MM.1S (cell line): ENCODE measurements at regions not wholly inside any gene's neighbourhood (a gene's known extent, or its start where the extent isn't known, plus 50 kb on each side); places are given as distances from the start of the nearest gene placed in this dataset.

ENCODE experiments used
- DNase-seq: peaks from one replicate; pipeline ENCODE4 v3.0.0-alpha.2; 2015
- H2AFZ ChIP-seq: fragments of 300-600 bp; sonication (generic); 2 replicates; pipeline ENCODE4 v1.6.0; 2016; ENCODE audit warnings: antibody characterized with exemption, low read length
- H3F3A ChIP-seq: fragments of 300-600 bp; sonication (generic); 2 replicates; pipeline ENCODE4 v1.6.1; 2016; ENCODE audit warnings: mild to moderate bottlenecking, antibody characterized with exemption, low read length, moderate library complexity, mixed read lengths; ENCODE audit not compliant: insufficient read depth
- H3K27ac ChIP-seq: fragments of 300-600 bp; sonication (generic); 2 replicates; pipeline ENCODE4 v1.5.1; 2016; ENCODE audit warnings: mild to moderate bottlenecking, low read length
- H3K27me3 ChIP-seq: fragments of 300-600 bp; sonication (generic); replicated peaks from 2 replicates; pipeline ENCODE4 v1.6.0; 2016; ENCODE audit warnings: low read length; ENCODE audit not compliant: insufficient read depth
- H3K36me3 ChIP-seq: fragments of 300-600 bp; sonication (generic); replicated peaks from 2 replicates; pipeline ENCODE4 v1.6.1; 2016; ENCODE audit warnings: mild to moderate bottlenecking, low read length, mixed read lengths; ENCODE audit not compliant: insufficient read depth
- H3K4me1 ChIP-seq: fragments of 300-600 bp; sonication (generic); 2 replicates; pipeline ENCODE4 v1.6.1; 2016; ENCODE audit warnings: low read length, mixed read lengths
- H3K4me2 ChIP-seq: fragments of 300-600 bp; sonication (generic); 2 replicates; pipeline ENCODE4 v1.6.0; 2016; ENCODE audit warnings: low read depth, low read length
- H3K4me3 ChIP-seq: fragments of 300-600 bp; sonication (generic); 2 replicates; pipeline ENCODE4 v1.5.1; 2016; ENCODE audit warnings: low read length, mixed read lengths
- H3K79me2 ChIP-seq: fragments of 300-600 bp; sonication (generic); 2 replicates; pipeline ENCODE4 v1.6.1; 2016; ENCODE audit warnings: mixed run types, low read length, mixed read lengths
- H3K9ac ChIP-seq: fragments of 300-600 bp; sonication (generic); 2 replicates; pipeline ENCODE4 v1.6.1; 2016; ENCODE audit warnings: low read length, mixed read lengths
- H3K9me2 ChIP-seq: fragments of 300-600 bp; sonication (generic); replicated peaks from 2 replicates; pipeline ENCODE4 v1.6.1; 2016; ENCODE audit warnings: mild to moderate bottlenecking, low read length, mixed read lengths; ENCODE audit not compliant: insufficient read depth
- H3K9me3 ChIP-seq: fragments of 300-600 bp; sonication (generic); replicated peaks from 2 replicates; pipeline ENCODE4 v1.6.1; 2016; ENCODE audit warnings: mild to moderate bottlenecking, low read length, mixed read lengths; ENCODE audit not compliant: insufficient read depth
- H4K20me1 ChIP-seq: fragments of 300-600 bp; sonication (generic); 2 replicates; pipeline ENCODE4 v1.6.1; 2016; ENCODE audit warnings: mild to moderate bottlenecking, low read length, moderate library complexity, mixed read lengths; ENCODE audit not compliant: insufficient read depth
- EZH2 ChIP-seq: fragments of 300-600 bp; sonication (generic); optimal IDR thresholded peaks from 2 replicates; pipeline ENCODE3; 2017; ENCODE audit warnings: low read depth, mild to moderate bottlenecking, antibody characterized with exemption, low read length, mixed read lengths
- EZH2phosphoT487 ChIP-seq: fragments of 300-600 bp; sonication (generic); IDR thresholded peaks from 2 replicates; pipeline ENCODE4 v1.6.1; 2018; ENCODE audit warnings: antibody characterized with exemption, low read length
- TF ChIP-seq, protein P1 (sequence below): fragments of 300-600 bp; sonication (generic); IDR thresholded peaks from 2 replicates; pipeline ENCODE4 v1.5.1; 2016; ENCODE audit warnings: antibody characterized with exemption, low read length, mixed read lengths

DNA sequence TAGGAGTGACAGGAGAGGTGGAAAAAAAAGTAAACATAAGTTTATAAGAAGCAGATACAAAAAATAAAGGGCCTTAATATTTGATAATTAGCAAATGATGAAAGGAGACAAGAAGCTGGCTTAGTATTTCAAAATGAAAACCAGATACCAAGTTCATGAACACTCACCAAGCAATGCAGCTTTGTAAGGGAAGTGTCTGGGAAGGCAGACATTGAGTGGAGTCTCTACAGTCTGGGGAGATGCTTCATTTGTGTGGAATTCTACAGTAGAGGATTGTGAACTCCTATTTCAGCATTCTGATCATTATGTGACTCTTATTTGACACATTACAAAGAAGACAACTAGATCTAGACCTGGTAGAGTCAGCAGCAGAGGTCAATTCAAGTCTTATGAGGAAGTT, 1072.7 kb downstream of the DSC3 start:
- no peaks in the 10 kb centered on the region for H3K4me1 ChIP-seq
- H3K9me3 ChIP-seq: no peaks in the 10 kb centered on the region
- no peaks in the 10 kb centered on the region for H3K27me3 ChIP-seq
- no peaks in the 10 kb centered on the region for H4K20me1 ChIP-seq
- no peaks in the 10 kb centered on the region for H3K79me2 ChIP-seq
- H2AFZ ChIP-seq: no peak overlapping the region
- H3K36me3 ChIP-seq: no peaks in the 10 kb centered on the region
- no peaks in the 10 kb centered on the region for H3F3A ChIP-seq
- TF ChIP-seq EZH2 (no peak), EZH2phosphoT487 (no peak)
- TF ChIP-seq, protein P1, sequence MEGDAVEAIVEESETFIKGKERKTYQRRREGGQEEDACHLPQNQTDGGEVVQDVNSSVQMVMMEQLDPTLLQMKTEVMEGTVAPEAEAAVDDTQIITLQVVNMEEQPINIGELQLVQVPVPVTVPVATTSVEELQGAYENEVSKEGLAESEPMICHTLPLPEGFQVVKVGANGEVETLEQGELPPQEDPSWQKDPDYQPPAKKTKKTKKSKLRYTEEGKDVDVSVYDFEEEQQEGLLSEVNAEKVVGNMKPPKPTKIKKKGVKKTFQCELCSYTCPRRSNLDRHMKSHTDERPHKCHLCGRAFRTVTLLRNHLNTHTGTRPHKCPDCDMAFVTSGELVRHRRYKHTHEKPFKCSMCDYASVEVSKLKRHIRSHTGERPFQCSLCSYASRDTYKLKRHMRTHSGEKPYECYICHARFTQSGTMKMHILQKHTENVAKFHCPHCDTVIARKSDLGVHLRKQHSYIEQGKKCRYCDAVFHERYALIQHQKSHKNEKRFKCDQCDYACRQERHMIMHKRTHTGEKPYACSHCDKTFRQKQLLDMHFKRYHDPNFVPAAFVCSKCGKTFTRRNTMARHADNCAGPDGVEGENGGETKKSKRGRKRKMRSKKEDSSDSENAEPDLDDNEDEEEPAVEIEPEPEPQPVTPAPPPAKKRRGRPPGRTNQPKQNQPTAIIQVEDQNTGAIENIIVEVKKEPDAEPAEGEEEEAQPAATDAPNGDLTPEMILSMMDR: no peak
- no peak overlapping the region for H3K9ac ChIP-seq
- H3K27ac ChIP-seq: no peak overlapping the region
- H3K9me2 ChIP-seq: no peaks in the 10 kb centered on the region
- H3K4me3 ChIP-seq: no peak overlapping the region
- no peak for DNase-seq
- H3K4me2 ChIP-seq: no peak overlapping the region

DNA sequence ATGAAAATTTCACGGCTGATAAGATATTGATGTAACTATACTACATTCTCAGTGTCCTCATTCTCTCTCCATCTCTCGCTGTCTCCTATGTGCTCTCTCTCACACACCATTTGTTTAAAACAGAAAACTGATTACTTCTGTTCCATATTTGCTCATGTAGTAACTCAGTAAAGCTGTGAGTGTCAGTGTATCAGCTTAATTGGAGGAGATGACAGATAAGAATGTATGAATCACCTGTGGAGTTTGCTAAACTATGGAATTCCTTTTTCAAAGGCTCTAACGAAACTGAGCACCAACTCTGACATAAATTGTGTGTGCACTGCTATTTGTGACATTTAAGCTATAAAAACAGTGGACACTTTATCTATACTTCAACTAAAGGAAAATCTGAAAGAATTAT, 1080.0 kb downstream of the DSC3 start:
- TF ChIP-seq EZH2 (no peak), EZH2phosphoT487 (no peak)
- TF ChIP-seq, protein P1: no peak
- Histone ChIP-seq H2AFZ (no peak overlapping the region), H4K20me1 (no peaks in the 10 kb centered on the region), H3K9me2 (no peaks in the 10 kb centered on the region), H3K9me3 (no peaks in the 10 kb centered on the region), H3K79me2 (no peaks in the 10 kb centered on the region), H3K4me2 (no peak overlapping the region), H3F3A (no peaks in the 10 kb centered on the region), H3K36me3 (no peaks in the 10 kb centered on the region), H3K27me3 (no peaks in the 10 kb centered on the region), H3K27ac (no peak overlapping the region), H3K9ac (no peak overlapping the region), H3K4me1 (no peaks in the 10 kb centered on the region), H3K4me3 (no peak overlapping the region)
- no peak for DNase-seq

DNA sequence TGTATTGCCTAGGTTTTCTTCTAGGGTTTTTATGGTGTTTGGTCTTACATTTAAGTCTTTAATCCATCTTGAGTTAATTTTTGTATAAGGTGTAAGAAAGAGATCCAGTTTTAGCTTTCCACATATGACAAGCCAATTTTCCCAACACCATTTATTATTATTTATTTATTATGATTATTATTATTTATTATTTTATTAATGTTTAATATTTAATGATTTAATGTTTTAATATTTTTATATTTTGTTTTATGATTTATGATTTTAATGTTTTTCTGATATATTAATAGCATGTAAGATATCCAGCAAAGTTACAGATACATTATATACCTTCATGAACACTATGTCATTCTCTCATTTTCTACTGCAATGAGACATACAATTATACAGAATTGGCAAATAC, 1082.0 kb downstream of the DSC3 start:
- Histone ChIP-seq H3K36me3 (no peaks in the 10 kb centered on the region), H3K27me3 (no peaks in the 10 kb centered on the region), H4K20me1 (no peaks in the 10 kb centered on the region), H3K79me2 (no peaks in the 10 kb centered on the region), H3K9me2 (no peaks in the 10 kb centered on the region), H3K9me3 (no peaks in the 10 kb centered on the region), H3K4me2 (no peak overlapping the region), H3F3A (no peaks in the 10 kb centered on the region), H3K9ac (no peak overlapping the region), H3K4me1 (no peaks in the 10 kb centered on the region), H2AFZ (no peak overlapping the region), H3K27ac (no peak overlapping the region), H3K4me3 (no peak overlapping the region)
- TF ChIP-seq EZH2 (no peak), EZH2phosphoT487 (no peak)
- TF ChIP-seq, protein P1: no peak
- DNase-seq: no peak

DNA sequence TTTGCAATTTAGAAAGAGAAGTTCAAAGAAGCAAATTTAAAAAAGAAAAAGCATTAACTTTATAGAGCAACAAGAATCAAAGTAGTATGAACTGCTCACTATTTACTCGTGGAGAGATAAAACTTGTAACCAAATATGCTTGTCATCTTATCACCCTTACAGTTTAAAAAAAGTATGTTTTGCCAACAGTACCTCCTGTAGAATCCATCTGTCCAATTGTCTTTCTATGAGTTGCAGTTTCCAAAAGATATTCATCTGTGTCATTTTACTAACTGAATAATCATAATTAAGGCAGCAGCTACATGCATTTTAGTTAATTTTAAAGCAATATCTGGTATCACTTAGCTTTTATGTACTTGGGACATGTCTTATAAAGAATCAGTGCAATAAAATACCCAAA, 1112.3 kb downstream of the DSC3 start:
- Histone ChIP-seq H3K9me2 (no peaks in the 10 kb centered on the region), H3F3A (no peaks in the 10 kb centered on the region)

More for the DNA sequence above, 1112.3 kb downstream of the DSC3 start:
- no peak overlapping the region for H3K4me2 ChIP-seq
- H3K36me3 ChIP-seq: no peaks in the 10 kb centered on the region
- H3K79me2 ChIP-seq: no peaks in the 10 kb centered on the region
- H3K27me3 ChIP-seq: no peaks in the 10 kb centered on the region
- no peaks in the 10 kb centered on the region for H3K9me3 ChIP-seq
- no peaks in the 10 kb centered on the region for H3K4me1 ChIP-seq
- no peak for TF ChIP-seq EZH2phosphoT487
- no peak for TF ChIP-seq EZH2
- TF ChIP-seq, protein P1: no peak
- DNase-seq: no peak
- no peaks in the 10 kb centered on the region for H4K20me1 ChIP-seq
- H3K27ac ChIP-seq: no peak overlapping the region
- H2AFZ ChIP-seq: no peak overlapping the region
- no peak overlapping the region for H3K4me3 ChIP-seq
- H3K9ac ChIP-seq: no peak overlapping the region
